ENCODE measurements at regions not wholly inside any gene's neighbourhood (a gene's known extent, or its start where the extent isn't known, plus 50 kb on each side); places are given as distances from the start of the nearest gene placed in this dataset.

DNA sequence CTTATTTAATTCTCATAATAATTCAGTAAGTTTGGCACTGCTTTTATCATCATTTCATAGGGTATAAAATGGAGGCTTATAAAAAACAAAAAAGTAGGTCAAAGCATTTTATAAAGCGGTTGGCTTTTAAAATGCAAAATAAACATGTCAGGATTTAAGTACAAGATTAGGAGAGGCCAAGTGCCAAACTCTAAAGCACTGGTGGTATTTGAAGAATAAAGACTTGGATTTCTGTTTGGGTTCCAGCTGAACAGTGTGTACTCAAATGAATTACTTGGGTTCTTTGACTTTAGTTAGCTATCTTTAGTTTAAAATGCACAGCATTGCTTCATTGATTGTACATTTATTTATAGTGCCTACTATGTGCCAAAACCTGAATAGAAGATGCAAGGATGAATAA lies 966.6 kb upstream of the SEL1L start:
- Histone ChIP-seq H3K36me3 (no peaks in the 10 kb centered on the region), H3K27ac (no peak overlapping the region), H3K27me3 (peaks cover 0 to 3% (median 0%) of the 10 kb centered on the region in 9 donors), H3K9me3 (no peaks in the 10 kb centered on the region), H3K4me1 (no peaks in the 10 kb centered on the region), H3K4me3 (no peak overlapping the region)
- ATAC-seq (no peak), DNase-seq (no peak)
- intact Hi-C loops (cut with DNase I): no loop called here
- WGBS, 4 donors: 69 to 88% (median 81%) methylated on average over 1 of the region's 1 CpG
- TF ChIP-seq, protein P1, sequence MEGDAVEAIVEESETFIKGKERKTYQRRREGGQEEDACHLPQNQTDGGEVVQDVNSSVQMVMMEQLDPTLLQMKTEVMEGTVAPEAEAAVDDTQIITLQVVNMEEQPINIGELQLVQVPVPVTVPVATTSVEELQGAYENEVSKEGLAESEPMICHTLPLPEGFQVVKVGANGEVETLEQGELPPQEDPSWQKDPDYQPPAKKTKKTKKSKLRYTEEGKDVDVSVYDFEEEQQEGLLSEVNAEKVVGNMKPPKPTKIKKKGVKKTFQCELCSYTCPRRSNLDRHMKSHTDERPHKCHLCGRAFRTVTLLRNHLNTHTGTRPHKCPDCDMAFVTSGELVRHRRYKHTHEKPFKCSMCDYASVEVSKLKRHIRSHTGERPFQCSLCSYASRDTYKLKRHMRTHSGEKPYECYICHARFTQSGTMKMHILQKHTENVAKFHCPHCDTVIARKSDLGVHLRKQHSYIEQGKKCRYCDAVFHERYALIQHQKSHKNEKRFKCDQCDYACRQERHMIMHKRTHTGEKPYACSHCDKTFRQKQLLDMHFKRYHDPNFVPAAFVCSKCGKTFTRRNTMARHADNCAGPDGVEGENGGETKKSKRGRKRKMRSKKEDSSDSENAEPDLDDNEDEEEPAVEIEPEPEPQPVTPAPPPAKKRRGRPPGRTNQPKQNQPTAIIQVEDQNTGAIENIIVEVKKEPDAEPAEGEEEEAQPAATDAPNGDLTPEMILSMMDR (IDR thresholded peaks at IDR 0.05): no peak
- no peak for TF ChIP-seq POLR2A (IDR thresholded peaks at IDR 0.05)

DNA sequence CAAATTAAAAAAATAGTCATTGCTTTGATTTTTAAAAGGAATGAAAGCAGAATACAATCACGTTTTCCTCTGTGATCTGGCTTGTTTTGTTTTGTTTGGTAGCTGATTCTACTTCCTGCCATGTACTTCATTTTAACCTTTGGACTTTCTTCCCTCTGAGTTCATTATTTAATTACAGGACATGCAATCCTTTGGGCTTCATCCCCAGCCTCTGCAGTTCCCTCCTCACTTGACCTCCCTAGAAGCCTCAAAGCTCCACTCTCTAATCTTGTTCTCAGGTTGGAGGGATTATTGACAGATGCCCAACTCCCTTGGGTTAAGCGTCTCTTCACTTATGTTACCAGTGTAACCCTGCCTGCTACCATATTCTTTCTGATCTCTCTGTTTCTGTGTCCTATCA lies 967.9 kb upstream of the SEL1L start:
- DNase-seq: no peak
- intact Hi-C loops (cut with DNase I): no loop called here
- TF ChIP-seq, protein P1 (IDR thresholded peaks at IDR 0.05): no peak
- TF ChIP-seq POLR2A (IDR thresholded peaks at IDR 0.05): no peak
- 48 to 60% (median 56%) methylated on average over 2 of the region's 2 CpGs for WGBS, 4 donors
- no peaks in the 10 kb centered on the region for H3K9me3 ChIP-seq
- no peak for ATAC-seq
- peaks cover 0 to 3% (median 0%) of the 10 kb centered on the region in 9 donors for H3K27me3 ChIP-seq
- no peaks in the 10 kb centered on the region for H3K36me3 ChIP-seq
- H3K27ac ChIP-seq: no peak overlapping the region
- no peak overlapping the region for H3K4me3 ChIP-seq
- H3K4me1 ChIP-seq: no peaks in the 10 kb centered on the region

DNA sequence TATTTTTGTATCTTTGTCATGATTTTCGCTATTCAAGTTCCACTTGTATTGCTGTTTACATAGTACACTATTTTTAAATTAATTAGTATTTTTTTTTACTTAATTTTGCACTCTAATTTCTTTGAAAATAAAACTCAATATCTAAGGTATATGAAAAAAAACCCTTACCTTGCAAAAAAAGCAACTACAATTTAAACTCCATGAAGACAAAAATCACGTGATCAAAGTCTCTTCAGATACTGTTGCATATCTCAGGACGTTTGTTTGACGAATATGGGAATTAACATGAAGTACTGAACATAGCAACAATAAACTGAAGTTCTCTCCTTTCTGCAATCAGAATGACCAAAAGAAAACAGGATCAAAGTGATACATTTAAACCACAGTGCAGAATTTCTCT lies 968.4 kb upstream of the SEL1L start:
- no peak overlapping the region for H3K27ac ChIP-seq
- no peak for DNase-seq
- peaks cover 0 to 3% (median 0%) of the 10 kb centered on the region in 9 donors for H3K27me3 ChIP-seq
- H3K9me3 ChIP-seq: no peaks in the 10 kb centered on the region
- ATAC-seq: no peak
- H3K4me3 ChIP-seq: no peak overlapping the region
- WGBS, 4 donors: 79 to 82% (median 80%) methylated on average over 4 of the region's 4 CpGs
- TF ChIP-seq POLR2A (IDR thresholded peaks at IDR 0.05): no peak
- TF ChIP-seq, protein P1 (IDR thresholded peaks at IDR 0.05): no peak
- no peaks in the 10 kb centered on the region for H3K4me1 ChIP-seq
- H3K36me3 ChIP-seq: no peaks in the 10 kb centered on the region
- intact Hi-C loops (cut with DNase I): no loop called here

DNA sequence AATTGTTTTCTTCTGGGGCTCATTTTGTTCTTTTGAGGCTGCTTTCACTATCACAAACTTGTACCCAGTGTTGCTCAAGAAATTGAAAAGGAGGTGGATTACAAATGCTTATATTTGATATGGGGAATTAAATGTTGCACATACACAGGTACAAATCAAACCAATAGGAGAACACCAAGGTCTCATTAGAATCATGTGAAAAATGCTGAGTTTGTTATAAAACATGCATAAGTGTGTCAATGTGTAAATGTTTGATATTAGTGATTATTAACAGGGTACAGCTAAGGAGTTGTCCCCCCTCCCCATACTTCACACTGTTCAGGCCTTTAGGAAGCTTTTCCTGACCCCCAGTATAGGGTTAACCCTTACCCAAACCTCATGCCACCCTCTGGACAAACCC lies 971.2 kb upstream of the SEL1L start:
- ATAC-seq (no peak), DNase-seq (no peak)
- Histone ChIP-seq H3K27me3 (peaks cover 0 to 3% (median 0%) of the 10 kb centered on the region in 9 donors), H3K4me3 (no peak overlapping the region), H3K36me3 (no peaks in the 10 kb centered on the region), H3K4me1 (no peaks in the 10 kb centered on the region), H3K27ac (no peak overlapping the region), H3K9me3 (no peaks in the 10 kb centered on the region)
- no peak for TF ChIP-seq POLR2A (IDR thresholded peaks at IDR 0.05)
- TF ChIP-seq, protein P1 (IDR thresholded peaks at IDR 0.05): no peak
- intact Hi-C loops (cut with DNase I): no loop called here
